DMS 273 (cell line): ENCODE measurements at regions not wholly inside any gene's neighbourhood (a gene's known extent, or its start where the extent isn't known, plus 50 kb on each side); places are given as distances from the start of the nearest gene placed in this dataset.
A peak's percentile ranks its signal among the peaks of the same experiment; 100 is the strongest.
"Not testable (repeated sequence)": the region's sequence is repeated elsewhere in the genome, so short reads cannot be mapped to it uniquely, and the experiment has no call there.

ENCODE experiments used
- DNase-seq: peaks from one replicate; lab custom pipeline; 2025; ENCODE audit not compliant: unreplicated experiment; lab: John Stamatoyannopoulos, UW

DNA sequence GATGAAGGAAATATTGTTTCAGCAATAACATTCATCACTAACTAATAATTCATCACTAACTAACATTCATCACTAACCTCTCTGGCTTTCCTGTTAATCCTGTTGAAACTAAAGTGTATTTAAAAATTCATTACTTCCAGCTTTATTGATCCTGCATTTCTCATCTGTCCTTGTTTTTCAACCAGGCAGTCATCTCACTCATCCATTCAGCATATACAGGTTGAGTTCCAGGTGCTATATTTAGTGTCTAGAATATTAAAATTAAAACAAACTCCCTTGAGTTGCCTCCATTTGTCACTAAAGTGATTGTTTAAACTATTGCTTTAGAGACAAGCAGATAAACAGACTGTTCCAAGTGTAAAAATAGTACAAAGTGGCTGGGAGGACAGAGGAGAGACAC lies 58.1 kb downstream of the ATXN7L3B start:
- DNase-seq, result no peak

- DNase-seq, result no peak
Observed at GRCh38 chr12:74598819-74599218, 61.2 kb downstream of the ATXN7L3B start.

DNA sequence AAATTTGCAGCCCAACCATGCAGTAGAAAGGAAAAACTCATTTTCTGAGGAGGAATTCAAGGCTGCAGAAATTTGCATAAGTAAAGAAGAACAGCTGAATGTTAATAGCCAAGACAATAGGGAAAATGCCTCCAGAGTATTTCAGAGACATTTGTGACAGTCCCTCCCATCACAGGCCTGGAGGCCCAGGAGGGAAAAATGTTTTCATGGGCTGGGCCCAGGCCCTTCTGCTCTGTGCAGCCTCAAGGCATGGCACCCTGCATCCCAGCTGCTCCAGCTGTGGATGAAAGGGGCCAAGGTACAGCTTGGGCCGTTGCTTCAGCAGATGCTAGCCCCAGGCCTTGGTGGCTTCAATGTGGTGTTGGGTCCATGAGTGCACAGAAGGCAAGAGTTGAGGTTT lies 62.3 kb downstream of the ATXN7L3B start:
- no peak for DNase-seq

DNA sequence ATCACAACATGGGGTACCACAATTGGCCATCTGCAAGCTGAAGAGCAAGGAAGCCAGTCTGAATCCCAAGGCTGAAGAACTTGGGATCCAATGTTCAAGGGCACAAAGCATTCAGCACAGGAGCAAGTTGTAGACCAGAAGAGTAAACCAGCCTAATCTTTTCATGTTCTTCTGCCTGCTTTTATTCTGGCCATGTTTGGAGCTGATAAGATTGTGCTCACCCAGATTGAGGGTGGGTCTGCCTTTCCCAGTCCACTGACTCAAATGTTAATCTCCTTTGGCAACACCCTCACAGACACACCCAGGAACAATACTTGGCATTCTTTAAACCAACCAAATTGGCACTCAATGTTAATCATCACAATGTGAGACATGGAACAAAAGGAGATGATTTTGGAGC lies 63.2 kb downstream of the ATXN7L3B start:
- DNase-seq, result not testable (repeated sequence)

DNA sequence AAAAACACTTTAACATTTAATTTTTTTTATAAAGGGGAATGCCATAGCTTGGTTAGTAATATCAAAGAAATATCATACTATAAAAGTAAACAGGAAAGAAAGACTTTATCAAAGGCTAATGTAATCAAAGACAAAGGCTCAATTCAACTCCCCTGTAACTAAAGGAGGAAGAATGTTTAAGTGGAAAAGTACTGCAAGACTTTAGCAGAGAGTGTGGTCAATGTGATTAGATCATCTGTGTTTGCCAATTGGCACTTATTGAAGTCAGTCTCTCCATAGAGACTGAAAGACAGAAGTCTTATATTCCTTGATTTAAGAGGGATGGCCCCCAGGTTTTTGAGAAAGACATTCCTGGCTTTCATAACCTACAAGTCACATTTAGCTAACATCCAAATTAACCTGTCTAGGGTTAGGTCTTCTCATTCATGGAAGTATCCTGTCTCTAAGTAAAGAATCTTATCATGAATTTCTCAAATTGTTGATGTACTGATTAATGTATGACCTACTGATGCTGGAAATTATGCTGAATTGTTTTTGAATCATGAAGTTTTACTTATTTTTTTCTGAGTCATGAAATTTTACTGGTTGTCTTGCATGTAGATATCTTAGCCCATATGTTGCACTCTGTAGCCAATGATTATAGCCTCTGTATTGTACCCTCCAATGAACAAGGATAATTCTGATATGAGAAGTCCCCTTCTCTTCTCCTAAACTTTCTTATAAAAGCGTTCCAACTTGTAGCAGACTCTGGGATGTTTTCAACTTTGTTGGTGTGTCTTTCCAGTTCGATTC lies 65.4 kb downstream of the ATXN7L3B start:
- DNase-seq, result no peak

- no peak for DNase-seq
Observed at GRCh38 chr12:74608231-74608775, 70.7 kb downstream of the ATXN7L3B start.

DNA sequence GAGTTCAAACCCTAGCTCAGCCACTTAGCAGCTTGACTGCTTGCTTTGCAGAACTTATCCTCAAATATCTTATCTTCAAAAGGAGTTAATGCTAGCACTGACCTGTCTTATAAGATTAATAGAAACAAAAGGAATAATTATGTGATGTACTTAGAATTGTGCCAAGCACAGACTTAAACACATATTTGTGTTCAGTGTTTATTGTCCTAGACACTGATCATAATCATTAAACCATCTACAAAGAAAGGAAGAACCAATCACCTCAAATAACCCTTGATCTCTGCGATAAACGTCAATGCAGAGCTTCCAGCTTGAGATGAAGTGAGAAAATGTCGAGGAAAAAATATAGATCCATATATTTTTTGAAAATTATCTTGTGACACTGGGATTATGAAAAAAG lies 73.1 kb downstream of the ATXN7L3B start:
- DNase-seq, result no peak

- no peak for DNase-seq
Observed at GRCh38 chr12:74614426-74614825, 76.8 kb downstream of the ATXN7L3B start.

GRCh38 chr12:74619084-74619483 lies 81.4 kb downstream of the ATXN7L3B start:
- DNase-seq, result no peak

DNA sequence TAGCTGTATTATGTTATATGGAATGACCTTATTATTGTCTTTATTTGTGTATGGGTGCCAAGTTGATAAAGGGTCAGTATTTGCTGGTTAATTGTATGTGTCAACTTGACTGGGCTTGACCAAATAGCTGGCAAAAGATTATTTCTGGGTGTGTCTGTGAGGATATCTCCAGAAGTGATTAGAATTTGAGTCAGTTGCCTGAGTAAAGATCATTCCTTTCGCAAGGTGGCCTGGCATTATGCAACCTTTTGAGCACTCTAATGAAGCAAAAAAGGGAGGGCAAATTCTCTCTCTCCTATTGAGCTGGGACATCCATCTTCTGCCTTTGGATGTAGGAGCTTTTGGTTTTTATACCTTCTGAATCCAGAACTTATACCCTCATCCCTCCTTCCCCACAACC lies 82.2 kb downstream of the ATXN7L3B start:
- no peak for DNase-seq

- DNase-seq, result no peak
Observed at GRCh38 chr12:74620921-74621320, 83.3 kb downstream of the ATXN7L3B start.

DNA sequence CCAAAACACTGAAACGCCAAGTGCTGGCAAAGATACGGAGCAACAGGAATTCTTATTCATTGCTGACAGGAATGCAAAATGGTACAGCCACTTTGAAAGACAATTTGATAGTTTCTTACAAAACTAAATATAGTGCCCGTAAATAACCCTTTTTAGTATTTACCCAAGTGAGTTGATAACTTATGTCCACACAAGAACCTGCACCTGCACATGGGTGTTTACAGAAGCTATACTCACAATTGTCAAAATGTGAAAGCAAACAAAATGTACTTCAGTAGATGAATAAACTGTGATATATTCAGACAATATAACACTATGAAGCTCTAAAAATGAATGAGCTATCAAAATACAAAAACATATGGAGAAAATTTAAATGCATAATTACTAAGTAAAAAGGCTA lies 86.6 kb downstream of the ATXN7L3B start:
- no peak for DNase-seq

- no peak for DNase-seq
Observed at GRCh38 chr12:74626397-74626796, 88.8 kb downstream of the ATXN7L3B start.

DNA sequence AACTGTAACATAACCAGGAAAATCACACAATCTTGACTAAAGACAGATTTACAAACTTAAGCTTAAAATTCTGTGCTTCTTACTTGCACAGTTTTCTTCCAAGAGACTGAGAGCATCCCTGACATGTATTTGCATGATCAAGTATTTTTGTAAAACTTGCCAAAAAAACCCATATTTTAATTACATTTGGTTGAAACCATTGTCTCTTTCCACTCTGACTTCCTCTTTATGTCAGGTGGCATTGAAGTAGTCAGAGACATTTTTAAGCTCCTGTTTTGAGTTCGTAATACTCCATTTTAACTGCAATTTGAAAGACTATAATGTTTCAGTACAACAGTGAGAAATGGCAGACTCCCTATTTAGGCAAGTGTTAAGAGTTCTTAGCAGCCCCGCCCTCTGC lies 103.6 kb downstream of the ATXN7L3B start:
- no peak for DNase-seq

- DNase-seq, result no peak
Observed at GRCh38 chr12:74641694-74642093, 104.1 kb downstream of the ATXN7L3B start.

DNA sequence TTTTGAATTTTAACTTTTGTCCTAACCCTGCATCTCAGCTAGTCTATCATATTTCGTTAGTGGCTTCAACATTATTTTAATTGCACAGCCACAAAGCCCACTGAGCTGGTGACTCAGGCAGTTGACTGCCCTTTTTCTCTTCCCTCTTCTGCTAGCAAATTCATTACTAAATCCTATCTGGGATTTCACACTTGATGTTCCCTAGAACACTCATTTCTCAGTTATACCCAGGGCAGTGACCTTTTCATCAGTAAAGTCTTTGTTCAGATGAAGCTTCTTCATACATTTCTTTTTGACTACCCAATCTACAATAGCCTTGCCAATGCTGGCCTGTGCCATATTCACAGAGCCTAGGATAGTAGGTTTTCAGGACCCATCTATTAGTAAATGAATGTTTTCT lies 107.0 kb downstream of the ATXN7L3B start:
- DNase-seq, result no peak

DNA sequence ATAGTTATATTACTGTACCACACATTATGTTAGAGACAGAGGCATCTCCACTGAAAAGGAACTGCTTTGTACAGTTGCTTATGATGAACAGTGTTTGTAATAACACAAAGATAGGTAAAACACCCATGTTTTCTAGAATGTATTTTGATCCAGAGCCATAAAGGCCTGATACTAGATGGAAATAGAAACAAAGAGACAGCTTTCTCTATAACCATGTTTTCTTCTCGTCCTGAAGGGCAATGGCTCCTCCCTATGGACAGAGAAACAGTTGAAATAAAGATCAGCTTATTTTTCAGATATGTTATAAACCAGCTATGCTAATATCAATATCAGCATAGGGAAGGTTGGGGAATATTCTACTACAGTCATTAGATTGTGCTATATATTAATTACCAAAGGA lies 109.2 kb downstream of the ATXN7L3B start:
- DNase-seq, result peak; percentile 17

- DNase-seq, result no peak
Observed at GRCh38 chr12:74647256-74647655, 109.6 kb downstream of the ATXN7L3B start.

- no peak for DNase-seq
Observed at GRCh38 chr12:74656251-74656650, 118.6 kb downstream of the ATXN7L3B start.

- no peak for DNase-seq
Observed at GRCh38 chr12:74660442-74660841, 122.8 kb downstream of the ATXN7L3B start.

DNA sequence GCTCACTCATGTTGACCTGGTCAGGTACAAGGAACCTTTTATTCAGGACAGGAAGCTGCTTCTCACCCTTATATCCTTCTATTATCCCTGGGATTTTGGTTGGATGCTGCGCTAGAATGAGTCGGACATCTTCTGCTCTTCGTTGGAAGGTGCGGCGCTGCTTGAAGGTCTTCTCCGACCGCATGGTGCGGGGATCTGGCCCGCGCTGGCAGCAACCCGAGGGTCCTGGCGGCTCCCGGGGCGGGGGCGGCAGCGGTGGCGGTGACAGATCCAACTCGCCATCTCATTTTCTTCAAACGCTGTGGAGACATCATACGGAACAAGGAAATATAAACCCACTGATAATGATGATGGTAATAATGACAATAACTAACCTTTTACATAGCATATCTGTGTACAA lies 126.3 kb downstream of the ATXN7L3B start:
- DNase-seq, result no peak

- DNase-seq, result no peak
Observed at GRCh38 chr12:74665690-74666089, 128.1 kb downstream of the ATXN7L3B start.

DNA sequence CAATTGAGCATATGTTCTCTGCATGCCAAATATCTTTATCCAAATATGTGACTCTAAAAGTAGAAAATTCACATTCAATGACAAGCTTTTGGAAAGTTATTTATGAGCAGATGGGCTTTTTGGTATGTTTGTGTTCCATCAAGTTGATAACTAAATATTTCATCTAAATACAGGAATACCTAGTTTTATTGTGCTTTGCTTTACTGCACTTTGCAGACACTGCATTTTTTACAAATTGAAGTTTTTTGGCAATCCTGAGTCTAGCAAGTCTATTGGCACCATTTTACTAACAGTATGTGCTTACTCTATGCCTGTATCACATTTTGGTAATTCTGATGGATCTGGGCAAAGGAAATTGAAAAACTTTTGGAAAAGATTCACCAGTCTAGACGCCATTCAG lies 133.8 kb downstream of the ATXN7L3B start:
- DNase-seq, result no peak
